H1 (cell line): ENCODE measurements at regions not wholly inside any gene's neighbourhood (a gene's known extent, or its start where the extent isn't known, plus 50 kb on each side); places are given as distances from the start of the nearest gene placed in this dataset.

Source experiments
- CTCF ChIP-seq, 3 experiments: IDR thresholded peaks; 1 replicate in 2 of 3; 2 replicates in 1 of 3; pipeline versions ENCODE4 v1.5.1 to v1.6.1; 2011; ENCODE audit warnings: low read length in 3 of 3, mild to moderate bottlenecking in 3 of 3, inconsistent platforms in 2 of 3, low read depth in 1 of 3, moderate library complexity in 1 of 3; ENCODE audit not compliant: insufficient read depth in 1 of 3; ENCODE audit errors: control extremely low read depth in 1 of 3
- EGR1 ChIP-seq: IDR thresholded peaks from 2 replicates; pipeline ENCODE4 v1.6.1; 2011; ENCODE audit warnings: low read depth, low read length, borderline replicate concordance
- HDAC6 ChIP-seq: IDR thresholded peaks from one replicate; pipeline ENCODE4 v1.7.1; 2012; ENCODE audit warnings: low read depth, mild to moderate bottlenecking, inconsistent platforms, low read length, moderate library complexity

- no peak for TF ChIP-seq CTCF (IDR thresholded peaks at IDR 0.05; ENCODE audit: control extremely low read depth in 1 of 3, insufficient read depth in 1 of 3, low read depth in 1 of 3, low read length in 3 of 3)
- TF ChIP-seq HDAC6, result no peak
- TF ChIP-seq EGR1, result no peak
Measured at GRCh38 chr20:54792688-54793087, 317.3 kb downstream of the DOK5 start.
